CD4-positive, alpha-beta T cell (primary cell): ENCODE measurements at regions not wholly inside any gene's neighbourhood (a gene's known extent, or its start where the extent isn't known, plus 50 kb on each side); places are given as distances from the start of the nearest gene placed in this dataset.

ENCODE experiments used
- ATAC-seq: fragments of 200-7000 bp; cut with Tn5 transposase; one replicate; pipeline ENCODE4 v1.10.0; 2022; ENCODE audit warnings: mild to moderate bottlenecking; ENCODE audit not compliant: poor library complexity
- CTCF ChIA-PET: fragments of 350-600 bp; sonication (Branson Sonifier 250); formaldehyde crosslinking; loops from one replicate; lab custom pipeline; 2021; ENCODE audit warnings: antibody characterized with exemption, inconsistent platforms; lab: Charles Lee
- POLR2A ChIA-PET: fragments of 350-600 bp; sonication (Branson Sonifier 250); formaldehyde crosslinking; loops from one replicate; lab custom pipeline; 2021; ENCODE audit warnings: antibody characterized with exemption, inconsistent platforms; lab: Charles Lee
- DNase-seq, 14 experiments: peaks; one replicate each; pipeline ENCODE4 v3.0.0-alpha.2; 2013 to 2020; ENCODE audit warnings: mixed read lengths in 2 of 14
- H3K27ac ChIP-seq, 2 donors: one replicate each; pipeline versions ENCODE4 v1.5.1 to v1.7.0; 2013; ENCODE audit warnings: low read length in 2 of 2, low read depth in 1 of 2, mild to moderate bottlenecking in 1 of 2
- H3K27me3 ChIP-seq, 2 experiments: 1 replicate in 1 of 2; 2 replicates in 1 of 2; pipeline versions ENCODE4 v1.6.1 to v1.7.0; 2013; ENCODE audit warnings: low read length in 2 of 2, control low read depth in 1 of 2, mild to moderate bottlenecking in 1 of 2, moderate library complexity in 1 of 2; ENCODE audit not compliant: insufficient read depth in 2 of 2, control insufficient read depth in 1 of 2
- H3K36me3 ChIP-seq: one replicate; pipeline ENCODE4 v1.6.1; 2013; ENCODE audit warnings: low read length, control low read depth; ENCODE audit not compliant: insufficient read depth
- H3K4me1 ChIP-seq: one replicate; pipeline ENCODE4 v1.6.1; 2013; ENCODE audit warnings: low read length, control low read depth; ENCODE audit not compliant: insufficient read depth
- H3K4me3 ChIP-seq: one replicate; pipeline ENCODE4 v1.5.1; 2013; ENCODE audit warnings: mild to moderate bottlenecking, low read length, moderate library complexity
- H3K9me3 ChIP-seq, 2 experiments: 1 replicate in 1 of 2; 2 replicates in 1 of 2; pipeline versions ENCODE4 v1.6.1 to v1.7.0; 2013; ENCODE audit warnings: low read length in 2 of 2, mild to moderate bottlenecking in 2 of 2, control low read depth in 1 of 2, moderate library complexity in 1 of 2; ENCODE audit not compliant: control insufficient read depth in 1 of 2, insufficient read depth in 1 of 2
- H3K27ac Mint-ChIP-seq: one replicate; pipeline ENCODE4 v1.8.0; 2020; ENCODE audit warnings: mixed read lengths
- H3K27me3 Mint-ChIP-seq: one replicate; pipeline ENCODE4 v1.8.0; 2021; ENCODE audit warnings: mixed read lengths
- H3K36me3 Mint-ChIP-seq: one replicate; pipeline ENCODE4 v1.8.0; 2021; ENCODE audit warnings: low read depth, mixed read lengths
- H3K4me1 Mint-ChIP-seq: one replicate; pipeline ENCODE4 v1.8.0; 2021; ENCODE audit warnings: low read depth, mixed read lengths
- H3K4me3 Mint-ChIP-seq: one replicate; pipeline ENCODE4 v1.8.0; 2020; ENCODE audit warnings: mild to moderate bottlenecking, mixed read lengths
- H3K9me3 Mint-ChIP-seq: one replicate; pipeline ENCODE4 v1.8.0; 2020; ENCODE audit warnings: mixed read lengths
- intact Hi-C, 2 experiments: fragments of 100-400 bp; cut with DNase I in 1 of 2; cut with micrococcal nuclease in 1 of 2; formaldehyde crosslinking; loops; one replicate each; pipeline versions ENCODE4 v1.15.1 to v1.9.0; 2023 to 2025; cut with DNase I, micrococcal nuclease
- TF ChIP-seq, protein P1 (sequence below): fragments of 200-600 bp; IDR thresholded peaks from one replicate; pipeline ENCODE4 v1.8.0; 2022; ENCODE audit warnings: antibody characterized with exemption, mild to moderate bottlenecking

GRCh38 chr15:38085114-38085513 lies 150.7 kb downstream of the TMCO5A start:
- POLR2A ChIA-PET = no interaction called here

DNA sequence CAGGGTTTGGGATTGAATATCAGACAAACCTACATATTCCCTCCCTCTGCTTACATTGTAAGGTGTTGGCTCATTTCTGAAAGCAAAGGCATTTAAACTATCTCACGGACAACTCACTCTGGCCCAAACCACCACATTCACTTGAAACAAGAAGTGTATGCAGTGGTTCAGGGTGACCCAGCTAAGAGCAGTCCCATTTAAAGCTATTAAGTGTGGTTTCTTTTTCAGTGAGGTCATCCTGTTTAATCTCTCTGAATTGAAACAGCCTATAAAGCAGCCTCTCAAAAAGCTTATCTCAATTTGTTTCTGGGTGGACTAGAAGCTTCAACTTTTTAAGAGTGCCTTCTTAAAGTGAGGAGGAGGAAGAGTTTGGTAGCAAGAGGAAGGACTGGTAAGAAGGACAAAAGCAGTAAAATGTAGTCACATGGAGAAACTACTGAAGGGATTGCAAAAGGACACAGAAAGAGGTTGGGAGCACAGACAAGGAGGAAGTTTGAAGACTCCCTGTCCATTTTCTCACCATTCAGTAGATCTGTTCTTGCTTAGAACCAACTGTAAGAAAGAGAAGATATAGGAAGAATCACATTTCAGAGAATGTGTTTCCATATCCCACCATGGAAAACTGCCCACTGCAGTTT lies 151.6 kb downstream of the TMCO5A start:
- DNase-seq (peak in 1 of 14 experiments; percentile 4), ATAC-seq (no peak)
- no peaks in the 10 kb centered on the region for H3K27me3 ChIP-seq
- intact Hi-C loops = no loop called here
- peaks cover 5% of the 10 kb centered on the region for H3K4me1 Mint-ChIP-seq
- H3K9me3 Mint-ChIP-seq = no peaks in the 10 kb centered on the region
- no peak overlapping the region for H3K27ac ChIP-seq
- ChIA-PET CTCF (interaction anchor here (1.8 kb wide), 1 partner anchor 10 kb away, joined by 4 read pairs; no protein-coding TSS in a partner anchor), POLR2A (no interaction called here)
- H3K36me3 Mint-ChIP-seq = no peaks in the 10 kb centered on the region
- peaks cover 35% of the 10 kb centered on the region for H3K27me3 Mint-ChIP-seq
- H3K4me1 ChIP-seq = no peaks in the 10 kb centered on the region
- no peak overlapping the region for H3K4me3 Mint-ChIP-seq
- H3K27ac Mint-ChIP-seq = no peak overlapping the region
- H3K36me3 ChIP-seq = no peaks in the 10 kb centered on the region
- H3K9me3 ChIP-seq = no peaks in the 10 kb centered on the region
- no peak overlapping the region for H3K4me3 ChIP-seq
- TF ChIP-seq, protein P1, sequence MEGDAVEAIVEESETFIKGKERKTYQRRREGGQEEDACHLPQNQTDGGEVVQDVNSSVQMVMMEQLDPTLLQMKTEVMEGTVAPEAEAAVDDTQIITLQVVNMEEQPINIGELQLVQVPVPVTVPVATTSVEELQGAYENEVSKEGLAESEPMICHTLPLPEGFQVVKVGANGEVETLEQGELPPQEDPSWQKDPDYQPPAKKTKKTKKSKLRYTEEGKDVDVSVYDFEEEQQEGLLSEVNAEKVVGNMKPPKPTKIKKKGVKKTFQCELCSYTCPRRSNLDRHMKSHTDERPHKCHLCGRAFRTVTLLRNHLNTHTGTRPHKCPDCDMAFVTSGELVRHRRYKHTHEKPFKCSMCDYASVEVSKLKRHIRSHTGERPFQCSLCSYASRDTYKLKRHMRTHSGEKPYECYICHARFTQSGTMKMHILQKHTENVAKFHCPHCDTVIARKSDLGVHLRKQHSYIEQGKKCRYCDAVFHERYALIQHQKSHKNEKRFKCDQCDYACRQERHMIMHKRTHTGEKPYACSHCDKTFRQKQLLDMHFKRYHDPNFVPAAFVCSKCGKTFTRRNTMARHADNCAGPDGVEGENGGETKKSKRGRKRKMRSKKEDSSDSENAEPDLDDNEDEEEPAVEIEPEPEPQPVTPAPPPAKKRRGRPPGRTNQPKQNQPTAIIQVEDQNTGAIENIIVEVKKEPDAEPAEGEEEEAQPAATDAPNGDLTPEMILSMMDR = no peak

More at GRCh38 chr15:38085114-38085513, 150.7 kb downstream of the TMCO5A start:
- Histone ChIP-seq H3K27ac (no peak overlapping the region), H3K27me3 (no peaks in the 10 kb centered on the region), H3K36me3 (no peaks in the 10 kb centered on the region), H3K9me3 (no peaks in the 10 kb centered on the region), H3K4me1 (no peaks in the 10 kb centered on the region), H3K4me3 (no peak overlapping the region)
- H3K27ac Mint-ChIP-seq = no peak overlapping the region
- no peaks in the 10 kb centered on the region for H3K9me3 Mint-ChIP-seq
- peaks cover 32% of the 10 kb centered on the region for H3K27me3 Mint-ChIP-seq
- ATAC-seq = no peak
- peak in 3 of 14 experiments; percentile 26 to 34 (median 27) for DNase-seq
- intact Hi-C loops = no loop called here
- H3K36me3 Mint-ChIP-seq = no peaks in the 10 kb centered on the region
- CTCF ChIA-PET = interaction anchor here (1.0 to 1.8 kb wide), 2 partner anchors 9 to 12 kb away, joined by 3 to 4 read pairs; no protein-coding TSS in a partner anchor
- H3K4me1 Mint-ChIP-seq = peaks cover 5% of the 10 kb centered on the region
- no peak overlapping the region for H3K4me3 Mint-ChIP-seq
- TF ChIP-seq, protein P1 = no peak

- POLR2A ChIA-PET = no interaction called here
- TF ChIP-seq, protein P1 = no peak
- H3K27me3 Mint-ChIP-seq = peaks cover 35% of the 10 kb centered on the region
These were observed 152.2 kb downstream of the TMCO5A start for GRCh38 chr15:38086611-38087010.

More at GRCh38 chr15:38086611-38087010, 152.2 kb downstream of the TMCO5A start:
- ATAC-seq (no peak), DNase-seq (no peak)
- no peaks in the 10 kb centered on the region for H3K36me3 Mint-ChIP-seq
- Histone ChIP-seq H3K4me3 (no peak overlapping the region), H3K27me3 (no peaks in the 10 kb centered on the region), H3K27ac (no peak overlapping the region), H3K9me3 (no peaks in the 10 kb centered on the region), H3K36me3 (no peaks in the 10 kb centered on the region), H3K4me1 (no peaks in the 10 kb centered on the region)
- H3K4me3 Mint-ChIP-seq = no peak overlapping the region
- no peaks in the 10 kb centered on the region for H3K9me3 Mint-ChIP-seq
- H3K27ac Mint-ChIP-seq = no peak overlapping the region
- intact Hi-C loops = no loop called here
- H3K4me1 Mint-ChIP-seq = peaks cover 5% of the 10 kb centered on the region
- CTCF ChIA-PET = interaction anchor here (1.8 kb wide), 1 partner anchor 10 kb away, joined by 4 read pairs; no protein-coding TSS in a partner anchor
